COLO829 (cell line): ENCODE measurements at regions not wholly inside any gene's neighbourhood (a gene's known extent, or its start where the extent isn't known, plus 50 kb on each side); places are given as distances from the start of the nearest gene placed in this dataset.
"Not testable (repeated sequence)": the region's sequence is repeated elsewhere in the genome, so short reads cannot be mapped to it uniquely, and the experiment has no call there.

Source experiments
- DNase-seq: peaks from one replicate; pipeline ENCODE4 v3.0.0; 2012; ENCODE audit warnings: low spot score

DNA sequence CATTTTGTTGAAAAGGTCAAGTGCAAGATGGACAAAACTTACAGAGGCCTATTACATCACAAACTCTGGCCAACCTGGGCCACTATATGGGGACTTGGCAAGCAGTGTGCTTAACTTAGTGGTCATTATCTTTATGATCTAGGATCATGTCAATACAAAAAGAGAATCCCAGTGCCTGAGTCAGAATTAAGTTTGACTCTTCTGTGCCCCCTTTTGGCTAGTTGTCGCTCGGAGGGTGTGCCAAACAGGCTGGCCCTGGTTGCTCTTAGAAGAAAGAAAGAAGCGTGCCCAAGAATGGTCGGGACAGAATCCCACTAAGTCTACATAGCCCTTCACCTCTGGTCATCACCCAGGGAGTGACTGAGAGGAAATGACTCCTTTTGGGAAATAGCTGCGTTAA is 100.1 kb downstream of the EIF4E start:
- no peak for DNase-seq

DNA sequence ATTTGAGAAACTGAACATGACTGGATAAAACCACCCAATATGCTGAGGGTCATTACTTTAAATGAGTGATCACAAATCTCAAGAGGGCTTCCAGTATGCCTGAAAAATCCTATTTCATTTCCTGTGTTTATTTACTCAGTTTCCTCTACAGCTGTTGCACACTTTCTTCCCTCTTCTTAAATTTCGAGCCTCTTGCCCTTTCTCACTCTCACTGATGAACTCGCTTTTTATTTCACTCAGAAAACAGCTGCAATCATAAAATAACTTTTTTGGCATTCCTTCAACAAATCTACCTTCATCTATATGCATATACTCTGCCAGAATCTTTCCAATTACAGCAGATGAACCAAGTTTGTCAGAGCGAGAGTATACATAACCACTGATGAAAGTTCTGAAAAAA is 101.3 kb downstream of the EIF4E start:
- DNase-seq, result no peak

DNA sequence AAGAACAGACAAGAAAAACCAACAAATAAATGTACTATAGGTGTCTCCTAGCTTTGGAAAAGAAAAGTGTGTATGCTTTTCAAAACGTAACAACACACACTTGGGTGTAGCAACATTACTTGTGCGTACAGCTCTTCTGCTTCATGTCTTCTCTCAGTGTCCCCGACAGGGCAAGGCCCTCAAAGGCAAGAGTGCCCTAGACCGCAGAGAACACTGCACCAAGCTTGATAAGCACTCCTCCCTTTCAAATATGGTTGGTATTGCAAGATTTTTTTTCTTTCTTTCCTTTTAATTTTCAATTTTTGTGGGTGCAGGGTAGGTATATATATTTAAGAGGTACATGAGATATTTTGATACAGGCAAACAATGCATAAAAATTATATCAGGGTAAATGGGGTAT is 106.8 kb downstream of the EIF4E start:
- DNase-seq, result no peak

DNA sequence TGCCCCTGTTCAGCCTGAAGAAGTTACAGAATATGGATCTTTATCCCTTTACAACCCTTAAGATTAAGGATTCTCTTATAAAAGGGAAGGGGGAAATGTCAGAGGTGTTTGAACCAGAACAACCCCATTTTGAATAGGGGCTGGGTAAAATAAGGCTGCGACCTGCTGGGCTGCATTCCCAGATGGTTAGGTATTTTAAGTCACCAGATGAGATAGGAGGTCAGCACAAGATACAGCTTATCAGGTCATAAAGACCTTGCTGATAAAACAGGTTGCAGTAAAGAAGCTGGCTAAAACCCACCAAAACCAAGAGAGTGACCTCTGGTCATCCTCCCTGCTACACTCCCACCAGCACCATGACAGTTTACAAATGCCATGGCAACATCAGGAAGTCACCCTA is 110.8 kb downstream of the EIF4E start:
- not testable (repeated sequence) for DNase-seq

DNA sequence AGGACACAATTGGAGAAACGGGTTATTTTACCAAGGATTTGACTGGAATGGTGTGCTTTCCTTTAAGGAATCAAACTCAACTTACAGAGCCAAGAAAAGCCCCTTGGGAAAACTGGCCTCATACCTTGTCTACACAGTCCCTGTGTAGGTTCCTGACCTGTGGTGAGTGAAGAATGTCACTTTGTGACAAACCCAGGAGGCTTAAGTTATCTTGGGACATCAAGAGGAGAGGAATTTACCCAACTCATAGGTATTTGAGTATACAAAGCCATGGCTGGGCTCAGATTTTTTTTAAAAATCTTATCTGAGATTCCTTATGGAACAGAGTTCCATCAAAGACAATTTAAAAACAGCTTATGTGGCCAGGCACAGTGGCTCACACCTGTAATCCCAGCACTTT is 112.1 kb downstream of the EIF4E start:
- no peak for DNase-seq

DNA sequence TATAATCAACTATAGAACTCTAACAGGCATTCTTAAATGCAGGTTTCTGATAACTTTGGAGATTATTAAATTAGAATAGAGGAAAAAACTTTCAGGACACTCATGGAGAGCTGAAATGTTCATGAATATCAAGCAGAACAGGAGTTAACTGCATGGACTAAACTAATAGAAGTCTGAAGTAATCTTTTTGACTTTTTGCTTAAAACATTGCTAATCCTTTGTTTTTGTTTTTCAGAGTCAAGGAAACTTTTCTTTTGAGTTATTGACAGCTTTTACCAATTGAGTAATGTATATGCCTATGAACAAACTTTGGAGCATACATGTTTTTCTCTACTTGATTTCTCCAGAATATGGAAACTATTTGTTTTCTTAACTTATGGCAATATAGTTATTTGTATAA is 112.5 kb downstream of the EIF4E start:
- DNase-seq, result no peak

DNA sequence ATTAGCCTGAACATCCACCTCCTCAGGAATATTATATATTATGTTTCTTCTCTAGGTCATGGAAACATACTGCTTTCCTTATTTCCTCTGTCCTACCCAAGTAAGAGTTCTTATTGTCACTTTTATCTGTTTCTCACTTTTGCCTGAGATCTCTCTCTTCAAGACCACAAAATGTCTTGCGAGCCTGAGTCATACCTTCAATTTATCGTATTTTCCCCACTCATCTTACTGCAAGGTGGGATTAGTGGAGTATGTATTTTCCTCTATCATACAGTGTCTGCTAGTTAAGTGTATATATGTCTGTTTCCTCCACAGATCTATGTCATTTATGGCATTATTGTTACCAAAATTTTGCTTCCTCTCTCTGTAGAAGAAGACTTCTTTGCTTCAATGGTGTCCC is 124.5 kb downstream of the EIF4E start:
- DNase-seq, result no peak

DNA sequence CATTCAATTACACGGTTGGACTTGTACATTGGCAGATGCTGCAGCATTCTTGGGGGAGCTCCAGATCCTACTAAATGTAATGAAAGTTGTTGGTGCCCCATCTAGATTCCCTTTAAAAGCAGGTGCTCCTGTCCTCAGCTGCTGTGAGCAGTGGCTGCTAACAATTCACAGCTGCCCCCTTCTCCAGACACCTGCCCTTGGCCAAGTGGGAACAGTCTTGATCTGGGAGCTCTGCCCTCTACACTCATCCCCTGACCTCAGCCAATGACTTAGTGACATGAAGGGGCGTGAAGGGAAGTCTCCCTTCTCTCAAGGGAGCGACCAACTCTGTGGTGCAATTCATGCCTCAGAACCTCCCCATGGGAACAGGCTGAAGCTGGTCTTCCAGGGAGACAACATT is 125.7 kb downstream of the EIF4E start:
- no peak for DNase-seq

DNA sequence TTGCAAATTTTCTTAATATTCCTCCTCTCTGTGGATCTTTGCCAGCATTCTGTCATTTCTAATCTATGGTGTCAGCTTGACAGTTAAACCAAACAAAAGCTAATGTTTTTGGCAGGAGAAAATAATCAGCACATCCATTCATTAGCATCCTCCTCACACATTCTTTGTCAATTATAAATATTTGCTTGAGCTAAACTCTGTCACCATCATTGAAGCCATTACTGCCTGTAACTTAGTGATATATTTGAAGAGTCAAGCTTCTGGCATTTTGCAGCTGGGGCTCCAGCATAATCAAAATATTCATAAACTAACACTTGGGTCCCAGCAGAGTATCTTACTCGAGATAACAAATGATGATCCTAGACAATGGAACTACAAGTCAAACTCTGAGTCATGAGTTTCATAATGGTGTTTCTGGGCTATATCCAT is 126.1 kb downstream of the EIF4E start:
- DNase-seq, result no peak

DNA sequence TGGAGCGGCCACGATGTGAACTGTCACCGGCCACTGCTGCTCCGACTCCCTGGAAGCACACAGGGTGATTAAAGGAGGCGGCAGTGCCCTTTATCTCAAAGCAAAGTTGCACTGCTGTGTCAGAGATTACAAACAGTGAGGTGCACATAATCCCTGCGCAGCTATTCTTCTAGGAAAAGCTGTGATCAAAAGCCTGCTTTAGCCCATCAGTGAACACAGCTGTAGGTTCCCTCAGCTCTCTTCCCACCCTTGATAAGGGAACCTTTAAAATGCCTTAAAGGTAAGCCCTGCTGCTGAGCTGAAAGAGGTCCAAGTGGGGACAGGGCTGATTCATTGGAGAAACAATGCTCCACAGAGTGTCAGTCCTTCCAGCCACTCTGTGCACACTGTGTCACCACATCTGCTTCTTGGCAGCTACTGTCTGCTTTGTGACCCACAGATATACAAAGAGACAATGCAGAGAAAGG is 127.6 kb downstream of the EIF4E start:
- no peak for DNase-seq

DNA sequence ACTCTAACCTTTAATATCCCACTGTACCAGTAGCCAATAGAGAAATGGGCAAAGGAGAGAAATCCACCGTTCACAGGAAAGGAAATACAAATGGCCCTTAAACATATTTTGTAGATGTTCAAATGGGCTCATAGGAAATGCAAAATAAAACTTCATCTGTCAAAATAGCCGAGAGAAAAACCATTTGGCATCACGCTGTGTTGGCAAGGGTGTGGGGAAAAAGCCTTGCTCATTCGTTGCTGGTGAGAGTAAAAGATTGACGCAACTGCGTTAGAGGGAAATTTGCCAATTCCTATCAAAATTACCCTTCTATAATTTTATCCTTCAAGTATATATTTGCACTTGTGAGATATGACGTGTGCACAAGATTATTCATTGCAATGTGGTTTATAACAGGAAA is 131.9 kb downstream of the EIF4E start:
- no peak for DNase-seq

DNA sequence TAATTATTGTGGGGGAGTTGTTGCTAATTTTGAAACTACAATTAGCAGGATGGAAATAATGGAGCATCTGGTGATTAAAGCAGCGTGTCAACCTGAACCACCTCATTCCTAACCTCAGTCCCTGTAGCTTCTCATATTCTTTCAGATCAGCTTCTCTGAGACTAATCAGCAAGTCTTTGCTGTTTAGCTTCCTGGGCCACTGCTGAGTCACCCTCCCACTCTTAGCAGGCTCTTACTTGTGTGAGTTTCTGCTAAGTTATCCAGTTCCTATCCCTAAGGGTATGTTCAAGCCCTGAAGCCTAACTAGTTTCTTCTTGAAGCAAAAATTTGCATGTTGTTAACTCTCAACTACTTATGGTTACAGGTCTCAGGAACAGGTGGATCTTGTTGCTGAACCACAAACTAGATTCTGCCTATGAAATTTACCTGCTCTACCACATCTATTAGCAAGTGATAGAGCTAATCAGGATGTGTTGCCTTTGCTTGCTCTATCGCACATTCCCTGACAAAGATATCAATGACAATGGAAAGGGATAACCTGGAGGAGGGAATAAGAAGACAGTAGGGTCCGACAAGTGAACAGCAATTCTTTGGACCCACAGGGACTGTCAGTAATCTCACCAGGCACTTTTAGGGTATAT is 134.2 kb downstream of the EIF4E start:
- DNase-seq, result no peak

DNA sequence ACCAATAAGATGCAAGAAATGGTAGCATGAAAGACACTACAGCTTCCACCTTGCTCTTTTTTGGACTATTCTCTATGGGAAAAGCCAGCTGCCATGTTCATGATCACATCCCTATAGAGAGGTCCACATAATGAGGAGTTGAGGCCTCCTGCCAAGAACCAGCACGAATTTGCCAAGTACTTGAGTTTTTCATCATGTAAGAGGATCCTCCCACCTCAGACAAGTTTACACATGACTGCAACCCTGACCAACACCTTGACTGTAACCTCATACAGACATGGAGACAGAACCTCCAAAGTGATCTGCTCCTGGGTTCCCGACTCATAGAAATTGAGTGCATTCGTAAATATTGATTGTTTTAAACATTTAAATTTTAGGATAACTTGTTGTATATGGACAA is 135.2 kb upstream of the TSPAN5 start:
- DNase-seq, result no peak

DNA sequence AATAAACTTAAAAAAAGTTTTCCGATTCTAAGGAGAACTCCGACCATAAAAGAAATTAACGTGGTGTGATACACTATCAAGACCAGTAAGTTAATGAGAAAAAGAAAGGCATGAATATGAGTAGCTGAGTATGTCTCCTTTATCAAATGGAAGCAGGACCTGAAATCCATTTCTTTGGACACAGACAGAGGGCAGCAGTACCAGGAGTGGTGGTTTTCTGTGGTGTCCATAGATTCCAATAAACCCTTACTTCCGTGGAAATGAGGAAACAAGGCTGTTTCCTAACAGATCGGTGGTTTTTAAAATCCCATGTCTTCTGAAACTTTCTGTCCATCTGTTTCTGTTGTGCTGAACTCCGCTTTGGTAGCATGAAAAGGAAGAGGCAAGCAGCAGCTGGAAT is 128.5 kb upstream of the TSPAN5 start:
- DNase-seq, result no peak

DNA sequence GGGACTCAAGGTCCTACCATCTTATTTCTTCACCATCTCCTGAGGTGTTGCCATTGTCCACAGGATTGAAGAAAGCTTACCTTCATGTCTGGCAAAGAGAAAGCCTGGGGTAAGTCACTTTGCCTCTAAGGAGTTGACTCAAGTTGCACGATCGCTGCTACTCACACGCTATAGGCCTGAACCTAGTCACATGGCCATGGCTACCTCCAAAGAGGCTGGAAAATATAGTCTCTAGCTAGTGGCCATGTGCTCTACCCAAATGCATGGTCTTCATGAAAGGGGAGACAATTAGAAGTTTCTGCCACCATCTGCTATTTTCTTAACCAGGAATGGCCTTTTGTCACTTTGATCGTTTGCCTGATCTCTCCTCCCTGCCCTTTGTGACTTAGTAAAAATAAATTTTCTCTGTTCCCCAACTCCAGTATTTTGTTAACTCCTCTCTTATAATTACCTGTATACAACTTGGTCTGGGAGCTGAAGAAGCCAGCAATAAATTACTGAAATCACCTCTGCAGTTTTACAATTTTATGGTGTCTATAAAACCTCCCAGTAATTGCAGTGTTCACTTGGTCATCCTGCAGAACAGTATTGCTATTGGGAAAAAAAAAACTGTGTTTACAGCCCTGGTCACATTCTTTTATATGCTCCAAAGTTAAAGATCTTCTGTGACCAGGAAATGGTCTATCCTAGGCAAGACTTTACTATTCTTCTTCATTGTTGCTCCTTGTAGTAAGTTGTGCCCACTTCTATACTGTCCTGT is 126.7 kb upstream of the TSPAN5 start:
- no peak for DNase-seq

DNA sequence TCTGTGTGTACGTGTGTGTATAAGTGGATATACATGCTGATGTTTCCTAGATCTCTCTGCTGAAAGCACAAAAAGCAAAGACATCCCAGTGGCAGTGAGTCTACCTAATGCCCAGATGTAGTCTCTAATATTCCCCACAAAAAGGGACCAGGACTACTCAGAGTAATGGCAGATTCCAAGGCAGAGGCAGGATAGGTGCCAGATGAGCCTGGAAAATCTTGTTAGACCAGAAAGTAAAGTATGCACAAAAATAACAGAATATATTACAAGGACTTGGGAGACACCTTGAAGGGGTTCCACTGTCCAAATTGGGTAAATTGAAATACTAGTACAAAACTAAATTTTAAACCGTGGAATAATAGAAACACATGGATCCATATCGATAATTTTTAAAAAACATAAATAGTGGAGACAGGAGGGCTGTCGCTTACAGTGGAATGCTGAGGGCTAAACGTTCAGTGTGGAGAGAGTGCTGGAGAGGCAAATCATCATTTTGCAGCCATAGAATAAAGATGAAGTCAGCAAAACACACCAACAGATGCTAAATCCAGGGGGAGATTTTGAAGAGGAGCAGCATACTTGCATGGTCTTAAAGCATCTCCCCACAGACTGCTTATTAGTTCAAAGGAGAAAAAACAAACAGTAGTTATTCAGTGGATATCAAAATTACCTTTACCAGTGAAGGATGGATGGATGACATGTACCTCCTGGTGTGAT is 123.4 kb upstream of the TSPAN5 start:
- DNase-seq, result no peak

DNA sequence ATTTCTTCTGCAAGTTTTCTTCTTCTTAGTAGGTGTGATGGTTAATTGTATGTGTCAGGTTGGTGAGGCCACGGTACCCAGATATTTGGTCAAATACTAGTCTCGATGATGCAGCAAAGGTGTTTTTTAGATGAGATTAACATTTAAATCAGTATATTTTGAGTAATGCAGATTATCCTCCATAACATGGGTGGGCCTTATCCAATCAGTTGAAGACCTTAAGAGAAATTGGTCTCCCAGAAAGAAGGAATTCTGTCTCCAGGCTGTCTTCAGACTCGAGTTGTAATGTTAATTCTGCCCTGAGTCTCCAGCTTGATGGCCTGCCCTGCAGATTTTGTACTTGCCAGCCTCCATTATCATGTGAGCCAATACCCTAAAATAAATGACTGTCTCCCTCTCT is 122.5 kb upstream of the TSPAN5 start:
- DNase-seq, result no peak

DNA sequence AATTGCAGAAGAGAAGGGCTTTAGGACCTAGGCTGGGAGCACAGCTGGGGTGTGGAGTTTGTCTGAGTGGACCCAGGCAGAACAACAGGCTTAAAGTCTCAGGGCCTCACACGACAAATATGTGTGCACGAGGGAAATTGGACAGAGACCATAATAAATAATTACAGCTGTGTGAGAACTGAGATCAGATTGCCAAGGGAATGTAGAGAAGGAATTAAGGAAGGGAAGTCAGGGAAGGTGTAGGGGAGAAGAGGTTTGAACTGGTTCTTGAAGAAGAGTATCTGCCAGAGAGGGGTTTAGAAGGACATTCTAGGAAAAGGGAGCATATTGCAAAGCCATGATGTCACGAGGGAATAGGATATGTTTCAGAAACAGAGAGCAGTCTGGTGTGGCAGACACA is 120.7 kb upstream of the TSPAN5 start:
- DNase-seq, result no peak

DNA sequence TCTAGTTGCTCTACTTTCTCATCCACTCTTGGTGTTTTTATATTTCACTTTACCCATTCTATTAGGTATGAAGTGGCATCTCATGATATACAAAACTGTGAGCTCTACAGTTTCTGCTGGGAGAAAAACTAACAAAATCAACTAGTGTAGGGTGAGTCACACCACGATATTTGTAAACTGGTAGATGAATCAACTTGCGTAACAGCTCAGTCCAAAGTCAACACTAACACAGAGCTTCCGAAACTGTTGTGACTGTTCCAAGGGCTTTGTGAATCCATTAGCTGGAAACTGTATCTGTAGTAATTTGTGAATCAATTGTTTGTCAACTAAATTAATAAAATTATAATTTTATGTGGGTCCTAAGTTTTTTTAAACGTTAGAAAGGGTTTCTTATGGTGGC is 119.8 kb upstream of the TSPAN5 start:
- no peak for DNase-seq

DNA sequence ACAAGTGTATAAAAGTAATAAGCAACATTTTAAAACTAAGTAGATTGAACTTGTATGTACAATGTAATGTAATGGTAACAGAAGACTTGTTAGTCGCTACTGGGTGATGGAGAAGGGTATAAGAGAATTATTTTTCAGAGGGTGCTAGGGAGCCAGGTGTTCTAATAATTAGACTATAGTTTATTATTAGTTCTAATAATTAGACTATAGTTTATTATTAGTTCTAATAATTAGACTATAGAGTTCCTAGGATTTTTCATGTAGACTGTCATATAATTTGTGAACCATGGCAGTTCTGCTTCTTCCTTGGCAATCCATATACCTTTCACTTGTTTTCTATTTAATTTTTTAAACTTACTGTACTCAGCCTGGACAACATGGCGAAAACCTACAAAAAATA is 117.3 kb upstream of the TSPAN5 start:
- DNase-seq, result no peak

DNA sequence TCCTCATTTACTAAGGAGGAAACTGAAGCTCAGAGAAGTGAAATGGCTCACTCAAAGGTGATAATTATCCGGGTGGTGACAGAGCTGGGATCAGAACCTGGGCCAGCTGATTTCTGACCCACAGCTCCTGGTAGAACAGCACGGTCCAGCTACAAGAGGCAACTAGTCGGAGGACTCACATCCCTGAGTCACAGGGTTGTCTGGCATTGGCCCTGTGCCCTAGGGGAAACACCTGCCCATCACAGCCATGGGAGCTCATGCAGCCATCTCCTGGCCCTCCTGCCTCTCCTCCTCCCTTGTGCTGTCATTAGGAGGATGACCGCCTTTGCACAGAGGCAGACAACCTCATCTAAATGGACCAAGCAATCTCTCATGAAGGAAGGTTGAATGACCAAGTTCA is 115.2 kb upstream of the TSPAN5 start:
- no peak for DNase-seq

DNA sequence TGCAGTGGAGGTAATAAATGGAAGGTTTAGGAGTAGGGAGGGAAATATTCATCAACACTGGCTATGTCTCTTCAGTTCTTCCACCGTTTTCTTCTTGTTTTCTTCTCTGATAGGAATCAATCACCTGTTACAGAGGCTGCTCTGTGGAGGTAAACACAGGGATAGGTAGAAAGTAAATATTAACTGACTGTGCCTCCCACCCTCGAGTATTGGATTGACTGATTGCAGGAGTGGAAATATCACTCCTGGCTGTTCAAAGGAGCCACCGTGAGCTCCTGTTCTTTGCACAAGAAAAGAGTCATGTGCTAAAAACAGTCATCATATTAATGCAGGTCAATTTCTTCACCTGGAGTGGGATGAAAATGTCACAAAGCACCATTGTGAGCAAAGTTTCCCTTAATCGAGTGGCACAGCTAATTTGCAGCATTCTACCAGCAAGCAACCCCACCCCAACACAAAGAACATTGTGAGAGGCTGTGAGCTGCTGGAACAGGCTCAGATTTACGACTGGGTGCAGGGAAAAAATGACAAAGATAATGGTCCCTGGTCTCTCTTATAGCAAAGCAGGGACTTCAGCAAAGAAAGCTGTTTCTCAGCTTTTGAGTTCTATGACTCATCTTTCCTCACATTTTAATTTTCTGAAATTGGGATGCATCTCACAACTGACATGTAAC is 113.7 kb upstream of the TSPAN5 start:
- no peak for DNase-seq

DNA sequence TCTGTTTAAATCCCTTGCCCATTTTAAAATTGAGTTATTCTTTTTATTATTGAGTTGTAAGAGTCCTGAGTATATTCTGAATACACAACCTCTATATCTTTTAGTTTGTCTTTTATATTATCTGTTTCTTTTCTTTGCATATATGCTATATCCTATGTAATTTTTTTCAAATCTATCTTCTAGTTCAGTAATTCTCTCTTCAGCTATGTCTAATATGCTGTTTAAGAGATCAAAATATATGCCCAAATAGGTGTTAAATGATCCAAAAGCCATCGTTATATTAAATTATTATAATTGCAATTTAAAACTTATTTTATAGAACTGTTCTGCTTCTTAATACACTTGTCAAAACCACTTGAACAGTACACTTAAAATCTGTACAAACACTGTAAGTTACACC is 107.4 kb upstream of the TSPAN5 start:
- DNase-seq, result no peak
